WERI-Rb-1 (cell line): ENCODE measurements at regions not wholly inside any gene's neighbourhood (a gene's known extent, or its start where the extent isn't known, plus 50 kb on each side); places are given as distances from the start of the nearest gene placed in this dataset.

Experiments
- DNase-seq: peaks from one replicate; pipeline ENCODE4 v3.0.0-alpha.2; 2020
- H3K27ac ChIP-seq: fragments of 250-450 bp; sonication (Bioruptor Pico); 2 replicates; pipeline ENCODE4 v1.5.1; 2020; ENCODE audit warnings: mild to moderate bottlenecking, moderate library complexity
- H3K27me3 ChIP-seq: fragments of 250-450 bp; sonication (Bioruptor Pico); 2 replicates; pipeline ENCODE4 v1.5.1; 2021; ENCODE audit warnings: mild to moderate bottlenecking, low read depth, moderate library complexity; ENCODE audit not compliant: insufficient read depth, severe bottlenecking
- H3K36me3 ChIP-seq: fragments of 250-450 bp; sonication (Bioruptor Pico); 2 replicates; pipeline ENCODE4 v1.5.1; 2020; ENCODE audit warnings: mild to moderate bottlenecking, moderate library complexity
- H3K4me3 ChIP-seq: 2 replicates; pipeline ENCODE4 v1.5.1; 2011; ENCODE audit warnings: low read depth, mild to moderate bottlenecking, control low read depth, low read length
- H3K9me3 ChIP-seq: fragments of 250-450 bp; sonication (Bioruptor Pico); 2 replicates; pipeline ENCODE4 v1.5.1; 2021; ENCODE audit warnings: mild to moderate bottlenecking, moderate library complexity; ENCODE audit not compliant: severe bottlenecking
- CTCF ChIP-seq: IDR thresholded peaks from 2 replicates; pipeline ENCODE4 v1.5.1; 2011; ENCODE audit warnings: low read depth, mild to moderate bottlenecking, control low read depth, inconsistent platforms, low read length

- Histone ChIP-seq H3K27me3 (no peaks in the 10 kb centered on the region), H3K9me3 (no peaks in the 10 kb centered on the region), H3K27ac (no peak overlapping the region), H3K4me3 (no peak overlapping the region), H3K36me3 (no peaks in the 10 kb centered on the region)
- no peak for DNase-seq
- TF ChIP-seq CTCF, result no peak
Observed at GRCh38 chr20:11120431-11120830, 446.6 kb upstream of the JAG1 start.

- TF ChIP-seq CTCF, result no peak
- H3K4me3 ChIP-seq, result no peak overlapping the region
- no peak overlapping the region for H3K27ac ChIP-seq
- no peaks in the 10 kb centered on the region for H3K36me3 ChIP-seq
- DNase-seq, result no peak
- no peaks in the 10 kb centered on the region for H3K9me3 ChIP-seq
- no peaks in the 10 kb centered on the region for H3K27me3 ChIP-seq
Observed at GRCh38 chr20:11124849-11125505, 451.2 kb upstream of the JAG1 start.

GRCh38 chr20:11128220-11128718, 454.5 kb upstream of the JAG1 start:
- no peak for DNase-seq
- Histone ChIP-seq H3K27ac (no peak overlapping the region), H3K9me3 (no peaks in the 10 kb centered on the region), H3K4me3 (no peak overlapping the region), H3K36me3 (no peaks in the 10 kb centered on the region), H3K27me3 (no peaks in the 10 kb centered on the region)
- no peak for TF ChIP-seq CTCF

- Histone ChIP-seq H3K27me3 (no peaks in the 10 kb centered on the region), H3K9me3 (no peaks in the 10 kb centered on the region), H3K4me3 (no peak overlapping the region), H3K27ac (no peak overlapping the region), H3K36me3 (no peaks in the 10 kb centered on the region)
- no peak for DNase-seq
- no peak for TF ChIP-seq CTCF
Observed at GRCh38 chr20:11128721-11129120, 454.9 kb upstream of the JAG1 start.

- Histone ChIP-seq H3K9me3 (no peaks in the 10 kb centered on the region), H3K27me3 (no peaks in the 10 kb centered on the region), H3K27ac (no peak overlapping the region), H3K36me3 (no peaks in the 10 kb centered on the region), H3K4me3 (no peak overlapping the region)
- DNase-seq, result no peak
- TF ChIP-seq CTCF, result no peak
Observed at GRCh38 chr20:11130554-11131166, 456.9 kb upstream of the JAG1 start.
